HepG2 (cell line): ENCODE measurements at regions not wholly inside any gene's neighbourhood (a gene's known extent, or its start where the extent isn't known, plus 50 kb on each side); places are given as distances from the start of the nearest gene placed in this dataset.

Source experiments
- POLR2A ChIP-seq, 2 experiments: IDR thresholded peaks; 2 replicates each; pipeline ENCODE4 v1.6.1; 2011; ENCODE audit warnings: low read depth in 2 of 2, low read length in 2 of 2, mild to moderate bottlenecking in 1 of 2, moderate library complexity in 1 of 2; ENCODE audit not compliant: insufficient read depth in 1 of 2
- SNAPC5 ChIP-seq: sonication (generic); formaldehyde crosslinking; IDR thresholded peaks from 2 replicates; pipeline ENCODE4 v1.8.1; 2023; ENCODE audit warnings: mild to moderate bottlenecking, missing genetic modification reagents, borderline replicate concordance
- ZNF343 ChIP-seq: sonication (generic); formaldehyde crosslinking; IDR thresholded peaks from 2 replicates; pipeline ENCODE4 v1.4.0; 2020; ENCODE audit warnings: mild to moderate bottlenecking, missing genetic modification reagents

GRCh38 chr13:107866941-107867623 lies 348.3 kb downstream of the LIG4 start:
- TF ChIP-seq POLR2A (IDR thresholded peaks at IDR 0.05; ENCODE audit: insufficient read depth in 1 of 2, low read depth in 2 of 2, low read length in 2 of 2) (no peak), SNAPC5 (CRISPR knock-in tag) (no peak), ZNF343 (CRISPR knock-in tag) (no peak)
